Activated T-cell treated with anti-CD3 and anti-CD28 coated beads, Interleukin-2, amount 50 U/mL, for 72 hours (primary cell): ENCODE measurements at regions not wholly inside any gene's neighbourhood (a gene's known extent, or its start where the extent isn't known, plus 50 kb on each side); places are given as distances from the start of the nearest gene placed in this dataset.

Experiments used
- ATAC-seq, 2 donors: fragments of 150-1000 bp; cut with Tn5 transposase; replicated peaks in 1 of 2; 2 replicates each; pipeline ENCODE4 v1.10.0; 2021; ENCODE audit warnings: moderate library complexity in 2 of 2, mild to moderate bottlenecking in 1 of 2
- DNase-seq, 2 donors: peaks; one replicate each; pipeline ENCODE4 v3.0.0; 2021 to 2022; ENCODE audit warnings: mixed read lengths in 1 of 2
- H3K27ac Mint-ChIP-seq: one replicate; pipeline ENCODE4 v1.8.0; 2022; ENCODE audit warnings: mild to moderate bottlenecking, moderate library complexity, mixed read lengths
- H3K27me3 Mint-ChIP-seq: one replicate; pipeline ENCODE4 v1.8.0; 2022; ENCODE audit warnings: low read depth, mixed read lengths
- H3K36me3 Mint-ChIP-seq, 2 donors: one replicate each; pipeline ENCODE4 v1.8.0; 2022; ENCODE audit warnings: mixed read lengths in 2 of 2, mild to moderate bottlenecking in 1 of 2; ENCODE audit not compliant: insufficient read depth in 2 of 2
- H3K4me1 Mint-ChIP-seq: one replicate; pipeline ENCODE4 v1.8.0; 2022; ENCODE audit warnings: low read depth, mixed read lengths
- H3K4me3 Mint-ChIP-seq, 2 donors: one replicate each; pipeline ENCODE4 v1.8.0; 2022; ENCODE audit warnings: mild to moderate bottlenecking in 2 of 2, mixed read lengths in 2 of 2, moderate library complexity in 2 of 2
- H3K9me3 Mint-ChIP-seq, 2 donors: one replicate each; pipeline ENCODE4 v1.8.0; 2022; ENCODE audit warnings: mixed read lengths in 2 of 2

DNA sequence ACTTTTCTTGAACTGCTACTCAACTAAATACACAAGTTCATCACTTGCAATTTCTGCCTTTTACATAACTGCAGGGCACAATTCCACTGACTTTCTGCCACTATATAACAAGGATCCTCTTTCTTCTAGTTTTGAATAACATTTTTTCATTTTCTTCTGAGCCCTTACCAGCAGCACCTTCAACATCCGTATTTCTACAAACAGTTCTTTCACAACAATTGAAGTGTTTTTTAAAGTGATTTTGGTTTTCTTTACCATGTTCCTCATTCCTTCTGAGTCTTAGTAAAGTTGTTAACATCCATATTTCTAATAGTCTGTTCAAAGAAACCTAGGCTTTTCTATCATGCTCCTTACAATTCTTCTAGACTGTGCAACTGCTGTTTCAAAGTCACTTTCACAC is 127.2 kb upstream of the PITX1 start:
- Mint-ChIP-seq H3K27ac (no peak overlapping the region), H3K4me1 (no peaks in the 10 kb centered on the region), H3K36me3 (peaks cover 2 to 9% of the 10 kb centered on the region in 2 donors), H3K9me3 (peaks cover 0 to 6% of the 10 kb centered on the region in 2 donors), H3K27me3 (peaks cover 33% of the 10 kb centered on the region), H3K4me3 (no peak overlapping the region)
- DNase-seq (no peak), ATAC-seq (no peak)

DNA sequence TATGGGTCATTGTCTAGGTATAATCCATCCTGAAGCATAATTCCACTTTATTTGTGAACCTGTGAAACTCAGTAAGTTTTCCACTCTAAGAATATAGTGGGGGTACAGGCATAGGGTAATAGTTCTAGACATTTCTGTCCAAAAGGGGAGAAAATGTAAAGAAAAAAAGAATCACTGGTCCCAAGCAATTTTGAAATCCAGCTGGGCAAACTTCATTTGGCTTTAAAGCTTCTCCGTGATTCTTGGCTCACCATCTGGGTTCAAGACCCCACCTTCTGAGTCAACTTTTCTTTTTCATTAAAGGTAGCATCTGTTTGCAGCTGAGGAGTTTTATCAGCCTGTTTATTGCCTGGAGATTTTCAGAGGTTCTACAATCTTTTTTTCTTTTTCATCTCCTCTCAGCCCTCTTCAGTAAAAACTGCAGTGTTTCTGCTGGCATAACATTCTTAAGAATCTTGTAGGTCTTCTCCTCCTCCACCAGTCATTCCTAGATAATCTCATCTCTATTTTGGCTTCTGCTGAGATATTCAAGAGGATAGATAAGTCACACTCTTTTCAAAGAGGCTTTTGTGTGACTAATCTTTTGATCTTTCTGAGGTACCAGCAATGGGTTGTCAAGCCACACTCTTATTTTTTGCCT is 126.1 kb upstream of the PITX1 start:
- no peak overlapping the region for H3K4me3 Mint-ChIP-seq
- H3K27ac Mint-ChIP-seq: no peak overlapping the region
- DNase-seq (no peak), ATAC-seq (no peak)
- H3K27me3 Mint-ChIP-seq: peaks cover 25% of the 10 kb centered on the region
- H3K9me3 Mint-ChIP-seq: peaks cover 0 to 5% of the 10 kb centered on the region in 2 donors
- peaks cover 2 to 9% of the 10 kb centered on the region in 2 donors for H3K36me3 Mint-ChIP-seq
- H3K4me1 Mint-ChIP-seq: no peaks in the 10 kb centered on the region

- peaks cover 24% of the 10 kb centered on the region for H3K27me3 Mint-ChIP-seq
- DNase-seq: no peak
- H3K27ac Mint-ChIP-seq: no peak overlapping the region
- no peak overlapping the region for H3K4me3 Mint-ChIP-seq
- no peaks in the 10 kb centered on the region for H3K4me1 Mint-ChIP-seq
- peaks cover 2 to 9% of the 10 kb centered on the region in 2 donors for H3K36me3 Mint-ChIP-seq
- peaks cover 0 to 4% of the 10 kb centered on the region in 2 donors for H3K9me3 Mint-ChIP-seq
- ATAC-seq: no peak
These were observed 125.6 kb upstream of the PITX1 start for GRCh38 chr5:135159626-135160025.

DNA sequence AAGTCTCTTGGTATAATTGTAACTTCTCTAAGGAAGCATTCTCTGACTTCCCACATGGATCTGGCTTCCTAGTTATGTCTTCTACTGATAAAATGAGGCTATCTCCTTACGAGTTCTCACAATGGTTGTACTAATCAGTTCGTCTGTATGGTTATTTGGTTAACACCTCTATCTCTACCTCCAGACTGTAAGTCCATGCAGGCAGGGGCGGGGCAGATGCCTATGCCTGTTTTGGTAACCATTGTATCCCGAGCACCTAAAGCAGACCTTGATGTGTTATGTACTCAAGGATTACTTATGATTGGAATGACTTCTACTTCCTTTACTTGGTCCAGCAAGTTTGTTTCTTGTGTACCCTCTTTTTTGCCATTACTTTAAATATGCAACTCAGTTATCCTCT is 125.0 kb upstream of the PITX1 start:
- Mint-ChIP-seq H3K9me3 (peaks cover 0 to 4% of the 10 kb centered on the region in 2 donors), H3K4me1 (no peaks in the 10 kb centered on the region), H3K27me3 (peaks cover 20% of the 10 kb centered on the region), H3K36me3 (peaks cover 2 to 9% of the 10 kb centered on the region in 2 donors), H3K4me3 (no peak overlapping the region), H3K27ac (no peak overlapping the region)
- DNase-seq (no peak), ATAC-seq (no peak)

DNA sequence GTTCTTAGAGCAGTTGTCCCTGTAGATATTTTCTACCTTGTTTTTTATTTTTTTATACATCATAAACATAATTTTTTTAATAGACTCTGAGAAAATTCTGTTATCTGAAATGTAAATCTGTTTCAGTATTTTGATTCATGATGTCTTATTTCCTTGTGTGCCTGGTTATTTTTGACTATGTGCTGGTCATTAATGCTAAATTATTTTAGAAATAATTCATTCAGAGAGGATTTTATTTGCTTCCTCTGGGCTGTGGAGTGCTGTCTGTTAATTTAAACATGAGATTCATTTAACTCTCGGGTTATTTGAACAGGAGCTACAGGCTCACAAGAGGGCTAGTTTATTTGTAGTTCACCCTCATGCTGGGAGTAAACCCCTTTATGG is 124.3 kb upstream of the PITX1 start:
- Mint-ChIP-seq H3K4me1 (no peaks in the 10 kb centered on the region), H3K27ac (no peak overlapping the region), H3K27me3 (peaks cover 13% of the 10 kb centered on the region), H3K4me3 (no peak overlapping the region), H3K36me3 (peaks cover 2 to 9% of the 10 kb centered on the region in 2 donors), H3K9me3 (peaks cover 0 to 4% of the 10 kb centered on the region in 2 donors)
- DNase-seq: no peak
- ATAC-seq: no peak

- no peaks in the 10 kb centered on the region for H3K4me1 Mint-ChIP-seq
- no peak overlapping the region for H3K4me3 Mint-ChIP-seq
- ATAC-seq (no peak), DNase-seq (no peak)
- peaks cover 2 to 9% of the 10 kb centered on the region in 2 donors for H3K36me3 Mint-ChIP-seq
- no peak overlapping the region for H3K27ac Mint-ChIP-seq
- H3K9me3 Mint-ChIP-seq: peaks cover 0 to 4% of the 10 kb centered on the region in 2 donors
- H3K27me3 Mint-ChIP-seq: peaks cover 13% of the 10 kb centered on the region
These were observed 123.6 kb upstream of the PITX1 start for GRCh38 chr5:135157421-135158313.

DNA sequence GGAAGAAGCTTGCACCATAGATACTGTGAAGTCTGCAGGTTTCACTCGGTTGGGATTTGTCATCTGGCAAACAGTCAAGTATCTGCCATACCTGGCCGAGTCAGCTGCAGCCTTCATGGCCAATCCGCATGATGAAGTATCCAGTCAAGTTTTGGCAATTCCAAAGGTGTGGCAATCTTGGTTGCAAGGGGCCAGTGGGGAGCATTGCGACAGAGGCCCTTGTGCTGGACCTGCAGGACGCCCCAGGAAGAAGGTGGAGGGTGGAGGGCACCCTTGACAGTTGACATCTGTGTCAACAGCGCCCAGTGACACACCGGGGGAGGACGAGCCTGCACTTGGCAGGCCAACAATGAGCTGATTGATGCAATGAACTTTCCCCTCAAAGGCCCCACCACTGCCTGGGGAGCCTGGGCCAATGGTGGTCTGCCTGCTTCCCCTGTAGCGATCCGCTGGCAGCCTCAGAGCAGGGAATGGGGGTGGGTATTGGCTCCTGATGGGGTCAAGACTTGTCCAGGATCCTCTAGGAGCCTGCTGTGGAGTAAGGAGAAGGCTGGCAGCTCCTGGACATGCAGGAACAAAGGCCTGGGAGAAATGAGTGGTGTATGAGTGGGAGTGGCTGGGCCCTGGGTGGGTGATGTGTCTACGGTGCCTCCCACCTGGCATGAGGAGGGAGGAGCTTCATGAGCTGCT is 122.8 kb upstream of the PITX1 start:
- H3K4me1 Mint-ChIP-seq: no peaks in the 10 kb centered on the region
- H3K9me3 Mint-ChIP-seq: peaks cover 0 to 4% of the 10 kb centered on the region in 2 donors
- H3K27me3 Mint-ChIP-seq: peaks cover 13% of the 10 kb centered on the region
- DNase-seq: no peak
- no peak for ATAC-seq
- H3K36me3 Mint-ChIP-seq: peaks cover 2 to 9% of the 10 kb centered on the region in 2 donors
- H3K4me3 Mint-ChIP-seq: no peak overlapping the region
- no peak overlapping the region for H3K27ac Mint-ChIP-seq

GRCh38 chr5:135156337-135156714 is 122.3 kb upstream of the PITX1 start:
- H3K36me3 Mint-ChIP-seq: peaks cover 2 to 9% of the 10 kb centered on the region in 2 donors
- peaks cover 0 to 4% of the 10 kb centered on the region in 2 donors for H3K9me3 Mint-ChIP-seq
- DNase-seq: no peak
- H3K27ac Mint-ChIP-seq: no peak overlapping the region
- no peak for ATAC-seq
- peaks cover 10% of the 10 kb centered on the region for H3K27me3 Mint-ChIP-seq
- H3K4me3 Mint-ChIP-seq: no peak overlapping the region
- no peaks in the 10 kb centered on the region for H3K4me1 Mint-ChIP-seq

- Mint-ChIP-seq H3K9me3 (peaks cover 0 to 4% of the 10 kb centered on the region in 2 donors), H3K4me3 (no peak overlapping the region), H3K27ac (no peak overlapping the region), H3K36me3 (peaks cover 2 to 9% of the 10 kb centered on the region in 2 donors), H3K4me1 (no peaks in the 10 kb centered on the region), H3K27me3 (peaks cover 4% of the 10 kb centered on the region)
- DNase-seq (no peak), ATAC-seq (no peak)
These were observed 121.7 kb upstream of the PITX1 start for GRCh38 chr5:135155616-135156214.

GRCh38 chr5:135154961-135155360 is 120.9 kb upstream of the PITX1 start:
- Mint-ChIP-seq H3K4me1 (no peaks in the 10 kb centered on the region), H3K4me3 (no peak overlapping the region), H3K9me3 (peaks cover 0 to 4% of the 10 kb centered on the region in 2 donors), H3K27me3 (no peaks in the 10 kb centered on the region), H3K27ac (no peak overlapping the region), H3K36me3 (peaks cover 2 to 9% of the 10 kb centered on the region in 2 donors)
- DNase-seq (no peak), ATAC-seq (no peak)

DNA sequence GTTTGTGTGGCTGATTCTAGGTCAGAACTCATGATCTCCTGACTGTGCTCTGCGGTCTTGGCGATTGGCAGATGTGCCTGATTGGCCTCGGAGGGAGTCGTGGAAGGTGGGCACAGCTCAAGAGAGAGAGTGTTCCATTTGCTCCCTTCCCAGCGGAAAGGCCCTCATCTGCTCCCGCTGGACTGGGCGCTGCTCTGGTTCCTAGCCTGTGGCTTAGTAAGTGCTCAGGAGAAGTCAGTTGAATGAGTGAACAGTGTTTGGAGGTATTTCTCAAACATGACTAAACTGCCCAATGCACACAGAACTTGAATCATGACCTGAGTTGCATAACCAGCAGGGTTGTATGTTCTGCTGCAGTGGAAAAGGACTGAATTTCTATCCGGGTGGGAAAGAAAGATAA is 120.2 kb upstream of the PITX1 start:
- DNase-seq (no peak), ATAC-seq (no peak)
- Mint-ChIP-seq H3K9me3 (peaks cover 0 to 4% of the 10 kb centered on the region in 2 donors), H3K27me3 (no peaks in the 10 kb centered on the region), H3K36me3 (peaks cover 2 to 8% of the 10 kb centered on the region in 2 donors), H3K4me1 (no peaks in the 10 kb centered on the region), H3K27ac (no peak overlapping the region), H3K4me3 (no peak overlapping the region)

- Mint-ChIP-seq H3K27me3 (no peaks in the 10 kb centered on the region), H3K9me3 (no peaks in the 10 kb centered on the region), H3K36me3 (peaks cover 0 to 3% of the 10 kb centered on the region in 2 donors), H3K4me1 (no peaks in the 10 kb centered on the region), H3K4me3 (no peak overlapping the region), H3K27ac (no peak overlapping the region)
- ATAC-seq: no peak
- DNase-seq: no peak
These were observed 119.6 kb upstream of the PITX1 start for GRCh38 chr5:135153661-135154060.

GRCh38 chr5:135153259-135153658 is 119.2 kb upstream of the PITX1 start:
- H3K27ac Mint-ChIP-seq: no peak overlapping the region
- no peaks in the 10 kb centered on the region for H3K27me3 Mint-ChIP-seq
- no peak for DNase-seq
- H3K36me3 Mint-ChIP-seq: peaks cover 0 to 3% of the 10 kb centered on the region in 2 donors
- ATAC-seq: no peak
- H3K4me1 Mint-ChIP-seq: no peaks in the 10 kb centered on the region
- H3K4me3 Mint-ChIP-seq: no peak overlapping the region
- no peaks in the 10 kb centered on the region for H3K9me3 Mint-ChIP-seq
